ENCODE measurements at regions not wholly inside any gene's neighbourhood (a gene's known extent, or its start where the extent isn't known, plus 50 kb on each side); places are given as distances from the start of the nearest gene placed in this dataset.

- H3K9me3 ChIP-seq = no peaks in the 10 kb centered on the region
- no peaks in the 10 kb centered on the region for H3K4me1 ChIP-seq
- DNase-seq = no peak
- no peak for TF ChIP-seq CTCF (IDR thresholded peaks at IDR 0.05)
- H3K36me3 ChIP-seq = no peaks in the 10 kb centered on the region
- no peaks in the 10 kb centered on the region for H3K27me3 ChIP-seq
- no peak overlapping the region for H3K4me3 ChIP-seq
- intact Hi-C loops (cut with DNase I; ENCODE audit: low total_unique reads) = no loop called here
- no peak overlapping the region for H3K27ac ChIP-seq
Measured at GRCh38 chr3:116905794-116906193, 196.2 kb downstream of the TUSC7 start.

- H3K4me3 ChIP-seq = no peak overlapping the region
- DNase-seq = no peak
- H3K4me1 ChIP-seq = no peaks in the 10 kb centered on the region
- H3K36me3 ChIP-seq = no peaks in the 10 kb centered on the region
- no peaks in the 10 kb centered on the region for H3K27me3 ChIP-seq
- intact Hi-C loops (cut with DNase I; ENCODE audit: low total_unique reads) = loop anchor here (10.0 kb wide), 1 partner anchor 1013 kb away; no protein-coding TSS in a partner anchor
- no peak for TF ChIP-seq CTCF (IDR thresholded peaks at IDR 0.05)
- H3K27ac ChIP-seq = no peak overlapping the region
- H3K9me3 ChIP-seq = no peaks in the 10 kb centered on the region
Measured at GRCh38 chr3:116912116-116912515, 202.5 kb downstream of the TUSC7 start.

GRCh38 chr3:116914004-116914403, 204.4 kb downstream of the TUSC7 start:
- Histone ChIP-seq H3K27me3 (no peaks in the 10 kb centered on the region), H3K9me3 (no peaks in the 10 kb centered on the region), H3K27ac (no peak overlapping the region), H3K4me1 (no peaks in the 10 kb centered on the region), H3K36me3 (no peaks in the 10 kb centered on the region), H3K4me3 (no peak overlapping the region)
- no peak for DNase-seq
- TF ChIP-seq CTCF (IDR thresholded peaks at IDR 0.05) = no peak
- intact Hi-C loops (cut with DNase I; ENCODE audit: low total_unique reads) = loop anchor here (10.0 kb wide), 1 partner anchor 1011 kb away; no protein-coding TSS in a partner anchor

GRCh38 chr3:116916836-116917235, 207.3 kb downstream of the TUSC7 start:
- no peak for DNase-seq
- no peaks in the 10 kb centered on the region for H3K4me1 ChIP-seq
- TF ChIP-seq CTCF (IDR thresholded peaks at IDR 0.05) = no peak
- no peaks in the 10 kb centered on the region for H3K27me3 ChIP-seq
- no peak overlapping the region for H3K27ac ChIP-seq
- no peak overlapping the region for H3K4me3 ChIP-seq
- intact Hi-C loops (cut with DNase I; ENCODE audit: low total_unique reads) = loop anchor here (10.0 kb wide), 1 partner anchor 1008 kb away; no protein-coding TSS in a partner anchor
- H3K36me3 ChIP-seq = no peaks in the 10 kb centered on the region
- no peaks in the 10 kb centered on the region for H3K9me3 ChIP-seq

GRCh38 chr3:116920826-116921610, 211.4 kb downstream of the TUSC7 start:
- Histone ChIP-seq H3K9me3 (peaks cover 0 to 6% (median 0%) of the 10 kb centered on the region in 3 donors), H3K4me3 (no peak overlapping the region), H3K36me3 (no peaks in the 10 kb centered on the region), H3K27ac (no peak overlapping the region), H3K27me3 (no peaks in the 10 kb centered on the region), H3K4me1 (no peaks in the 10 kb centered on the region)
- intact Hi-C loops (cut with DNase I; ENCODE audit: low total_unique reads) = no loop called here
- no peak for DNase-seq
- TF ChIP-seq CTCF (IDR thresholded peaks at IDR 0.05) = no peak
